ENCODE measurements at regions not wholly inside any gene's neighbourhood (a gene's known extent, or its start where the extent isn't known, plus 50 kb on each side); places are given as distances from the start of the nearest gene placed in this dataset.
"Not testable (repeated sequence)": the region's sequence is repeated elsewhere in the genome, so short reads cannot be mapped to it uniquely, and the experiment has no call there.

DNA sequence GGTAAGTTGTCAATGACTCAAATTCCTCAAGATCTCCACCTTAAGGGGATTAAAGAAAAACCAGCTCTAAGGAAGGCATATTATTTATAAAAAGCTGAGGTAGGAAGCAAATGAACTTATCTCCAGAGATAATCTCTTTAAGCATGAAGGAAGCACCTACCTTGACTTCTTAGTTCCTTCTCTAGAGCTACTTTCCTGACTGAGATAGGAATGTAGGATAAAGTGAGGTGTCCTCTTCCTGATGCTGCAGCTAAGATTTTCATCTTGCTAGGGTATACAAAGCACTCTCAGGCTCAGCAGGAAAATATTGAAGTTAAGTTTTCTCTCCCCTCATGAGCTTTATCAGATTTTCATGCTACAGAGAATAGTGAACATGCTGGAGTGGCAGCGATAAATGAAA lies 163.0 kb upstream of the E2F7 start:
- no peak for DNase-seq (ENCODE audit: low read depth)

DNA sequence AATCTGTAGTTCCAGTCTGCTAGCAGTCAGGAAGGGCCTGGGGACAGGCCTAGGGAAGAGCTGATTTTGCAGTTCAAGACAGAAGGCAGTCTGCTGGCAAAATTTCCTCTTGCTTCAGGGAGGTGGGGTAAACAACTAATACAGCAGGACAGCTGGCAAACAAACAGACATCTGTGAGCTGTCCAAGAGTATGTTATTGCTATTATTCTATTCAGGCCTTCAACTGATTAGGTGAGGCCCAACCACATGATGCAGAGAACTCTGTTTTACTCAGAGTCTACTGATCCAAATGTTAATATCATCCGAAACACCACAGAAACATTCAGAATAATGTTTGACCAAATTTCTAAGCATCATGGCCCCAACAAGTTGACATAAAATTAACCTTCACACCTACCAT lies 161.0 kb upstream of the E2F7 start:
- DNase-seq (ENCODE audit: low read depth), result no peak

DNA sequence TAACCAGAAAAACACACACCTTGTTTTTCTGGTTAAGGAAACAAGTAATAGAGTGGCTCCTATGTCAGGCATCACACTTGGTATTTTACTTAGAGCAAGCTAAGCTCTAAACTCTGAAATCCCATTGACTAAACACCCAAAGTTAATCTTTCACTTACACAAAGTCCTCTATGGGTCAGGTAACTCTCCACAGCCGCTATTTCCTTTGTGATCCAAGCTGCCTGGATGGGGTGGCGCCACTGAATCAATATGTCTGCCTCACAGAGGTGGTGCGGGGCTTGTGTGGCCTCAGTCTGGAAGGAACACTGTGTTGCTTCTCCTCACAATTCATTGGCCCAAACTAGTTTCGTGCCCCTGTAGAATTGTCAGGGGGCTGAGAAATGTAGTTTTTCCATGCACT lies 160.0 kb upstream of the E2F7 start:
- no peak for DNase-seq (ENCODE audit: low read depth)

DNA sequence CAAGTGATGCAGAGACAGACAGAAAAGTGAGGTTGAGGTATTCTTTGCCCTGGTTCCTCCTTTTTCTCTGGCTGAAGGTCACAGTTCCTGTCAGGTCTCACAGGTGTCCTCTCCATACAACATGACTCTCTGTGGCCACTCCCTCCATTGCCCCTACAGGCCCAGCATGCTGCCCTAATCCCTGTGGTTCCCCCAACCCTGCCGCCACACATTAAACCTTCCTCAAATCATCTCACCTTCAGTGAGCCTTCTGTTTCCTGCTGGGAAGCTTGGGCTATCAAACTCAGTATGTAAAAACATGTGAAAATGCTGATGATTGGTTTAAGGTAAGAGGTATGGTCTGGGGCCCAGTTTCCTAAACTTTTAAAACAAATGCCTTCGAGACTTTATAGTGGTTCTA lies 159.0 kb upstream of the E2F7 start:
- DNase-seq (ENCODE audit: low read depth), result no peak

DNA sequence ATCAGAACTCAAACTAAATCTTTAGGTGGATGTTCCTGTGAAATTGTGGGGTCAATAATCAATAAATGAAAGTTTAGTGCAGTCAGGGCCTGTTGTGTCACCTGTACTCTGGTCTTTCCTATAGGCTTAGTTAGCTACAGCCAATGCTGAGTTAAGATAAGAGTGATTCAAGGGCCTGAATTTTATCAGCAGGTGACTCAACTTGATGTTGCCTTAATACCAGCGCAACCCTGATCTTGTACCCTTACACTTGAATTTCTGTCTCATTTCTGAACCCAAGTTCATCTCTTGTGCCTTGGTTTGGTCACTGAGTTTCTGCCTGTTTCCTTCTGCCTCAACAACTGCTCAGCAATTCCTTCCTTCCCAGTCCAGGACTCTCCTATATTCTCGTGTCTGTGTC lies 157.0 kb upstream of the E2F7 start:
- DNase-seq (ENCODE audit: low read depth), result no peak

DNA sequence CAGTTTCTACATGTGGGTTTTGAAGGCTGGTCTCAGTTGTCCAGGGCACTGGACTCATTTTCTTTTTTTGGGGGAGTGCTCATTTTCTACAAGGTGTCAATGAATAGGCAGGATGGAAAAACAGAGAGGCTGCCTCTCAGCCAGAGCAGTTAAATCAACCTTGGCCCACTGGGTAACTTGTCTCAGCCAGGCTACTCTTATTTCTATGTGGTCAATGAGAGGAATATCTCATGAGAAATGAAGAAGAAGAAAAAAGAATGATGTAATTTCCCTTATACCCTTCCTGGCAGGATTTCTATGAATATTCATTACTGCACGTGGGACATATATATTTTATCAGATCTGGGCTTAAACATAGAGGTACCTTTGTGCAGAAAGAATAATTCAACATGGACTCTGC lies 155.2 kb upstream of the E2F7 start:
- no peak for DNase-seq (ENCODE audit: low read depth)

DNA sequence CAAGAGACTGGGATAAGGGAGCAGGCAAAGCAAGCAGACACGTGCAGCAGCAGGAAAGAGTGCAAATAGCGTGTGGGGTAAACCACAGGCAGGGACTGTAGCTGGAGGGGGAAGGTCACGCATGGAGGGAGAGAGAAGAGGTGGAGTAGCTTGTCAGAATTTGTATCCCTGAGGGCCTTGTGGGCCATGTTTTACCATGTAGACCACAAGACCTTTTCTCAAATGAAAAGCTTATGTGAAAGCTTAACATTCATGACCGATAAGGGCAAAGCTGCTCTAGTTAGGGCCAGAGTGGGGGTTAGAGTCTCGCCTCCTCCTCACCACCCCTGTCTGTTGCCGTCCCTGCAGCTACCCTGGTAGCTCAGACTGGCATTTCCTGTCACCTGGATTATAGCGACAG lies 152.9 kb upstream of the E2F7 start:
- no peak for DNase-seq (ENCODE audit: low read depth)

DNA sequence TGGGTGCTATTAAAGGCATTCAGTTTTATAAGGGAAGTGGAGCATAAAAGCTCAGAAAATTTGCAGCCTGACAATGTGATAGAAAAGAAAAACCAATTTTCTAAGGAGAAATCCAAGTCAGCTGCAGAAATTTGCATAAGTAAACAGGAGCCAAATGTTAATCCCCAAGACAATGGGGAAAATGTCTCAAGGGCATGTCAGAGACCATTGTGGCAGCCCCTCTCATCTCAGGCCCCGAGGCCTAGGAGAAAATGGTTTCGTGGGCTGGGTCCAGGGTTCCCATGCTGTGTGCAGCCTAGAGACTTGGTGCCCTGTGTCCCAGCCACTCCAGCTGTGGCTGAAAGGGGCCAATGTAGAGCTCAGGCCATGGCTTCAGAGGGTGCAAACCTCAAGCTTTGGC lies 150.8 kb upstream of the E2F7 start:
- DNase-seq (ENCODE audit: low read depth), result not testable (repeated sequence)

DNA sequence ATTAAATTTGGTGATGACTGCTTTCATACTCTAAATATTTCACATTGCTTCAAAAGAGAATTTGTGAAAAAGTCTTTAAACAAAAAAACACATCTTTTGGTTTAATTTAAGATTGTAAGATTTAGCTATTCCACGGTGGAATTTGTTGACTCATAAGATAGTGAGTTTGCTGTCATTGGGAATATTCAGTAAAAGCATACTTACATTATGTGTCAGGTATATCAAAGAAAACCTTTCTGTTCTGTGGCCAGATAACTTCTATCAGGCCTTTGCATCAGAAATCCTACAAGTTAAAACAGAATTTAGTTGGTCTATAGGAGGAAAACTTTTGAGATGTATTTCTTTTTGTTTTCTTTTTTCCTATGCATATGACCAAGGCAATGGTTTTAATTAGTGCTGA lies 148.8 kb upstream of the E2F7 start:
- DNase-seq (ENCODE audit: low read depth), result peak; percentile 25

DNA sequence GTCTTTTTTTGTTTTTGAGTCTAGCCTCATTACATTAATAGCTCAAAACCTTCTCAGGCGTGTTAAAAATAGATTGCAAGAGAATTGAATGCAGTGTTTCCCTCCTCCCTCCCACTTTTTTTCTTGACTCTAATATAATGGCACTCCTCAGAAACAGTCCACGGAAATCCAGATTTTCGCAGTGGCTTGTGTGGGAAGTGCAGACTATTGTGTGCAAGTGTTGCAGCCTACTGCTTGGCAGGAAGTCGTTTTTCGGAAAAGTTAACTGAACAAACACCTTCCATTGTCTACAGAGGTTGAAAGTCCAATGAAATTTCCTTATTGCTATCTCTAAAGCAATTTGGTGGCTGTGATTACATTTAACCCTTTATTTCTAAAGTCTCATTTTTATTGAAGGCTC lies 147.9 kb upstream of the E2F7 start:
- DNase-seq (ENCODE audit: low read depth), result no peak

DNA sequence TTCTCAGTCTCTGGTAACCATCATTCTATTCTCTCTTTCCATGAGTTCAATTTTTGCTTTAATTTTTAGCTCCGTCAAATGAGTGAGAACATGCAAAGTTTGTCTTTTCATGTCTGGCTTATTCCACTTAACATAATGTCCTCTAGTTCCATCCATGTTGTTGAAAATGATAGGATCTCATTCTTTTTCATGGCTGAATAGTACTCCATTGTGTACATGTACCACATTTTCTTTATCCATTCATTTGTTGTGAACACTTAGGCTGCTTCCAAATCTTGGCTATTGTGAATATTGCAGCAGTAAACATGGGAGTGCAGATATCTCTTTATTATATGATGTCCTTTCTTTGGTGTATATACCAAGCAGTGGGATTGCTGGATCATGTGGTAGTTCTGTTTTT lies 145.4 kb upstream of the E2F7 start:
- DNase-seq (ENCODE audit: low read depth), result no peak

DNA sequence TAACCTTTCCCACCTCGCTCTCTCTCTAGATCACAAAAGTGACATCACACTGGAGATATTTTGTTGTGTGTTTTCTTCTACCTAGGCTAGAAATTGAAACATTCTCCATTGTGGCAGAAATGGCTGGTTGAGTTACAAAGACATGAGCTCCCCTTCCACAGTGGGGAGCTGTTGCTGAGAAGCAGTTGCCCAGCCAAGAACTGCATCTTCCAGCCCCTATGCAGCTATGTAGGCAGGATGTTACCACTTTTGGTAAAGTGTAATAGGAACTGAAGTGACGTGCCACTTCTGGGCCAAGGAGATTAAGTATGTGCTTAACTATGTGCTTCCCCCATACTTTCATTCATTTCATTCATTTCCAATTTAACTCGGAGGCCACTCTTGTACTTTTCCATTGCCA lies 138.7 kb upstream of the E2F7 start:
- DNase-seq (ENCODE audit: low read depth), result no peak

DNA sequence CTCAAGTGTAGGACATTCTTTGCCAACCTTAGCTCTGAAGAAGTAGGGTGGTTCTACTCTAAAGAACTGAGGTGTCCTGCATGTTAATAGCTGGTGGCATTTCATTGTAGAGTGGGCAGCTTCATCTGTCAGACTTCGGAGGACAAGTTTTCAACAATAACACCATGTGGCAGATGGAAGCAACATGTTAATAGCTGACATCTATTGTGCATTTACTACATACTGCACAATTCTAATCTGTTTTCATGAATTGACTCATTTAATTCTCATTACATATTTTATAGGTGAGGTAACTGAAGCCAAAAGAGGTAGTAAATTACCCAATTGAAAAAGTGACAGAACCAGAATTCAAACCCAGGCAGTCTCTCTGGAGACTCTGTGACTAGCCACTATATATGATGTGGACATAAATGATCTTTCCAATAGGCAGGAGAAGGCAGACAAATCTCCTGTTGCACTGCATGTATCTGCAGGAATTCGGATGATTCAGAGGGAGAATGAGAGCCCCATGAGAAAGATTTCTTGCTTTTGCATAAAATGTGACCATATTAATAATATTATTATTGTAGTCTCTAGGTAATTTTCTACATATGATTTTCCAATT lies 137.2 kb upstream of the E2F7 start:
- DNase-seq (ENCODE audit: low read depth), result no peak

DNA sequence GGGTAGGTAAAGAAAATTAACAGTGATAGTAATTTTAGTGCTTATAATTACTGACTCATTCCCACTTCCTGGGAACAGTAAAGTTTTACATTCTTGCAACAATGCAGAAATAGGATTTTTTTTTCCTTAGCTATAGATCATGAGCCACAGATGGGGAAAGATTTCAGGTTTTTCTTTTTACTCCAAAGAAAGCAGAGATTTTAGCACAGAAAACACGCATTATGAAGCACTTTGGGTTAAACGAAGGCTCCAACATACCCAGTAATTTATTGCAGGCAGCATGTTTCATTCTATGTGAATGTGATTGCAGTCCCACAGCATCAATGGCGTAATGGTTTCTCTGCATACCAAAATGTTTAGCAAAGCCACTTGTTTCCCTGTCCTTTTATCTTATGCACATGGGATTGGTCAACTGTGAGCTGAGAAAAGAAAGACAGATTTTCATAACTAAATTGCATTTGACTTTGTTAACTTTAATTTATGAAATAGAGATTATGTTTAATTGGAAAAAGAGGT lies 124.6 kb upstream of the E2F7 start:
- DNase-seq (ENCODE audit: low read depth), result peak; percentile 56

DNA sequence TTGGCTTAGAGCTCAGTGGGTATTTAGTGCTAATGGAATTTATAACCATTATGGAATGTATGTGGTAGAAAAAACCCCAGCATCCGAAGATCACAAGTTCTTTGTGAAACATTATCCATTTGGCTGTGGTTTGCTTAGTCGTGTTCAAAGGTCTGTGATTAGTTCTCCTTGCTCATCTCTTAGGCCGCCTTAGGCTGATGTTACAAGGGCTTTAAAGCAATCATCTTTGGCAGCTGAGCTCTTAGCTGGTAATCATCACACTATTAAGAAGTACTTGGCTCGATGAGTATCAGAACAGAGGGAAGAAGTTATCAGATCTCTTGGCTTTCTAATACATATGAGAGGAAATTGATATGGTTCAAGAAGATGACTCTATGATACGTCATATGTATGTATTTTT lies 124.1 kb upstream of the E2F7 start:
- peak; percentile 71 for DNase-seq (ENCODE audit: low read depth)

DNA sequence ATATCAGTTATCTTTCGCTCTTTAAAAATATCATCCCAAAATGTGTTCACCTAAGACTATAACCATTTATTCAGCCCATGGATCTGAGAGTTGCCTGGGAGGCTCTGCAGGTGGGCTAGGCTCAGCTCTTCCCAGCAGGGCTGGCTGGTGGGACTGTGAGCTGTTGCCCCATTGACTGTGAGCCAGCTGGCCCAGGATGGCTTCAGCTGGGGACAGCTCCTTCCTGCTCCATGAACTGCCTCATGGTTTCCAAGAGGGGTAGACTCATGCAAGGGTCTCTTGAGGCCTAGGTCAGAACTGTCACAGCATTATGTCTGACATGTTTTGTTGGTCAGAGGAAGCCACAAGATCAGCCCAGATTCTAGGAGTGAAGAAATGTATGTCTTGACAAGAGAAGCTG lies 114.1 kb upstream of the E2F7 start:
- no peak for DNase-seq (ENCODE audit: low read depth)

DNA sequence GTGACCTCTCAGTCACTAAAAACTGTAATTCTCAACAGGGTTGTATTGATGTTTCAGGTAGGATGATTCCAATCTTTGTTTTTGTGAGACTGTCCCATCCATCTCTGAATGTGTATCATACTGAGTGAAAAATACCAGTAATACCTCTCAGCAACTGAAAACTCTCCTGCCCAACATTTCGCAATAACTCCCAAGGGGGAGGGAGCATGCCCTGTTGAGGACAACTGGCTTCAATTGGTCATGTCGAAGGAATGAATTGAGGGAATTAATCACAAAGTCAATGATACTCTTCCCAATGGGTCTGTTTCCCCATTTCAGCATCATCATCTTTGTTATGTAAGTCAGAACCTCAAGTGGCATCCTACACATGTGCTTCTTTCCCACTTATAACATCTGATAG lies 102.4 kb upstream of the E2F7 start:
- no peak for DNase-seq (ENCODE audit: low read depth)

DNA sequence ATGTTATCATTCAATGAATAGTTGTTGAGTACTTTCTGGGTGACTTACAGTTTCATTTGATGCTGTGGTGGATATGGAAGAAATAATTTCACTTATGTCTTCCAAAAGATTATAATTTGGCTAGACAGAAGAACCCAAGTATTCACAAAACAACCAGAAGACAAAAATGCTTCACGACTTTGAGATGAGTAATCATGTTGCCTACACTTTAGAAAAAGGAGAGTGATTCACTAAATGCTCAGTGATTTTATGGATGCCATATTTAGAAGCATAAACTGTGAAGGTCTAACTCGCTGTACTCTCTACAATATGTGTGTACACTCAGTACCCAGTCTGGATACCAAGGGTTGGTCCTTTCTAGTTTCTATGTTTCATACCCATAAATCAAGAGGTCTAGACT lies 101.3 kb upstream of the E2F7 start:
- peak; percentile 10 for DNase-seq (ENCODE audit: low read depth)

DNA sequence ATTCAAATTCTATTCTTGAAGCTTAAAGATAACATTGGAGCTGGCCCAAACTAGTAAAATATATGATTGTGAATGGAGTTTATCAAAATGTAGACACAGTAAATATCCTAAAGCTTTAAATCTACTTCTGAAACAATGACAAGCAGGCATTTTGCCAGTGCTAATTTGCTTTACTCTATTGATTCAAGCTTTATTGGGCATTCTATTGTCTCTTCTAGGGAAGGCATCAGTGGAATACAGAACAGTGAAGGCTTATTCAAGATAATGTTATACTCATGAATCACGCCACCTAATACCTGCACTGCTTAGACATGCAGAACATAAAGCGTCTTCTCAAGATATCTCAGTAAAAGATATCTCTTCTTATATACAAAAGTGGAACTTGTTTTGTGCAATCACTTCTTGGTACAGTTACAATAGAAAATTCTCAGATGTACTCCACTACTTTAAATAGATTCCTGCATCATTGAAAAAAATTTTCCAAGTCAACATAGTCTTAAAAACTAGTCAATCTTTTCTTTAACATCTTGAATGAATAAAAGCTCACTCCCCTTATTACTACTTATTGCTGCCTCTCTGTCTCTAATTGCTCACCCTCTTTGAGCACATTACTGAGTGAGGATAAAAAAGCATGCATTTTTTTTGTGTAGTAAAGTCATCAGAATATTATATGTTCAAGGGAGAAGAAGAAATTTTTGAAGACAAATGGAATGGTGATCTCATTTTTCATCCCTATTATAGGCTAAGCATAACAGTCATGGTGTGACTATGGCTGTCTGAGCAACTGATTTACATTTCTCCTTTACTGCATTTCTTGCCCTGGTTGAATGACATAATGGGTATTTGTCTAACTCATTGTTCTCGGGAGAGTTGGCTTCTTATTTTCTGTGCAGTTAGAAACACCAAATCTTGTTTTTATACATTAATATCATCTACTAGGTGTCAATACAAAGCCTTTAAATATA lies 98.0 kb upstream of the E2F7 start:
- no peak for DNase-seq (ENCODE audit: low read depth)

DNA sequence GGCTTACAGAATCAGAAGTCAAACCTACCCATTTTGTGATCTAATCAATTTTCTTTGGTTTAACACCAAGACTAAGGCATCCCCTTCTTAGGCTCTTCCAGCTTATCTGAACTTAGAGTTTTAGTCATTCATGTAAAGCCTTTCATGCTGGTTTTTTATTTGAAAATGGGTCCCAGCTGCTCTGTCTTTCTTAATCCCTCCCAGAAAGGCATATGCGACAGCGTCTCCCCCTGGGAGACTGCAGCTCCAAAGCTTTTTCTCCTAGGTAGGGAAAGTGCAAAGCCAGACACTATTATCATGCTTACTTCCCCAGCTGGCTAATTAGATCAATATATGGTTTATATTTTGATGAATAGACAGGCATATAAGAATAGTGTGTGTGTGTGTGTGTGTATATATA lies 96.6 kb upstream of the E2F7 start:
- DNase-seq (ENCODE audit: low read depth), result no peak

DNA sequence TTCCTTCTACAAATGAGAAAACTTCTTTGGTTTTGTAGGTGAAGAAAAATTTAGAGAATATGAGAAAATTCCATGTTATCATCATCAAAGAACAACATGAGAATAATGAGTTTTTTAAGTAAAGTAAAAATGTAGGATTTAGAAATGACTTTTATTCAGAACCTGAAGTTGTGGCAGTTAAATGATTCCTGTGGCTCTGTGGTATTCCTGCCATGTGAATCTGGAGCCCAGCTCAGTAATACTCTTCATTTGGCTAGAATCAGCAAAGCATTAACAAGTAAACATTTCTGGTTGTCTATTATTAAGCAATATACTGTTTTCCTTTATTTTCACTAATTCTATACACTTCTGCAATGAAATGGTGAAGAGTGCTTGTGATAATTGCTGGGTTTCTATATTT lies 95.6 kb upstream of the E2F7 start:
- DNase-seq (ENCODE audit: low read depth), result no peak

DNA sequence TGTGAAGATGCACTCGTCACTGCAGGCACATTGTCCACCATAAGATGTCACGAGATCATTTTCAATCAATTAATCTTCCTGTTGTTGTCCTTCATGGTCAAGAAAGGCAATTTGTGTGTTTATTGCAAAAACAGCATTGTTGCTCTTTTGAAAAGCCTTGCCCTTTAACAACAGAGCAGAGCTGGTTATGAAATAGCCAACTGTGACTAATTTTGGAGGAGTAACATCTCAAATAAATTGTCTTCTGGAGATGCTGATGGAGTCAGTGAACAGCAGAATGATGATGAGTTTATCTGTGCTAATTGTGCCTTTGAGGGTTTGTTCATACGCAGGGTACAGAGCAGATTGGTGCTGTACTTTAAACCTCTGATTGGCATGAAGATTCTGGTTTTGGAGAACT lies 88.3 kb upstream of the E2F7 start:
- DNase-seq (ENCODE audit: low read depth), result no peak

DNA sequence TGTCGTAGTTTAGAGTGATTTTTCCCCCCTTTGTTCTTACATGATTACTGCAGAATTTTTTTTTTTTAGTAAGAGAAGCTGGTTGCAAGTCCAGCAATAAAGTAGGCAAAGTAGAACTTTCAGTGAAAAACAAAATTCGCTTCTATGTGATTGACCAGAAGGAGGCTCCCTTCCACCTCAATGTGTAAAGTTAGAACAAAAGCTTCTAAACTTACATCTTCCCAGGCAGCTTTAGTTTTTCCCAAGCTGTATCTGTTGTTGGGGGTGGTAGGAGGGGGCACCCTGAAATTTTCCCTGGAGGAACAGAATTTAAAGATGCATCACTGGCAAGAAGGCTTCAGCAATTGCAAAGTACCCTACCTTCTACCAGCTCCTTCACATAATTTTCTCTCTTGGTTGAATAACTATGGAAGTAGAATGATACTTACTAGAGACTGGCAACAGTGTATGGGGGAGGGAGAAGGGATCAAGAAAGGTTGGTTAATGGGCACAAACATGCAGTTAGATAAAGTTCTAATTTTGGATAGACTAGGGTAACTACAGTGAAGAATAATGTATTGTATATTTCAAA lies 87.3 kb upstream of the E2F7 start:
- DNase-seq (ENCODE audit: low read depth), result peak; percentile 48
